Upper lobe of right lung (tissue), 1 donor: ENCODE measurements at regions not wholly inside any gene's neighbourhood (a gene's known extent, or its start where the extent isn't known, plus 50 kb on each side); places are given as distances from the start of the nearest gene placed in this dataset.

Experiments
- ATAC-seq: fragments of 200-7000 bp; cut with Tn5 transposase; one replicate; pipeline ENCODE4 v1.9.1; 2020; ENCODE audit warnings: mild to moderate bottlenecking, moderate library complexity
- DNase-seq: peaks from one replicate; pipeline ENCODE4 v3.0.0-alpha.2; 2020
- H3K27ac ChIP-seq: fragments of 200-600 bp; one replicate; pipeline ENCODE4 v1.8.0; 2022
- H3K27me3 ChIP-seq: fragments of 200-600 bp; one replicate; pipeline ENCODE4 v1.8.0; 2022; ENCODE audit warnings: mild to moderate bottlenecking
- H3K36me3 ChIP-seq: fragments of 200-600 bp; one replicate; pipeline ENCODE4 v1.8.0; 2022
- H3K4me1 ChIP-seq: fragments of 200-600 bp; one replicate; pipeline ENCODE4 v1.8.0; 2022
- H3K4me3 ChIP-seq: fragments of 200-600 bp; one replicate; pipeline ENCODE4 v1.8.0; 2022; ENCODE audit warnings: mild to moderate bottlenecking
- H3K9me3 ChIP-seq: fragments of 200-600 bp; one replicate; pipeline ENCODE4 v1.8.0; 2022
- CTCF ChIP-seq: fragments of 200-600 bp; IDR thresholded peaks from one replicate; pipeline ENCODE4 v1.8.0; 2022; ENCODE audit warnings: antibody characterized with exemption
- intact Hi-C: fragments of 100-400 bp; cut with DNase I; formaldehyde crosslinking; loops from one replicate; pipeline ENCODE4 v1.11.0; 2022
- donor health status: DM: no; HTN: yes; CAD: no; lungs with severe emphysema.

GRCh38 chr2:237180987-237181386 is 95.3 kb downstream of the COPS8 start:
- no peaks in the 10 kb centered on the region for H3K9me3 ChIP-seq
- TF ChIP-seq CTCF: no peak
- H3K4me1 ChIP-seq: no peaks in the 10 kb centered on the region
- no peaks in the 10 kb centered on the region for H3K27me3 ChIP-seq
- H3K36me3 ChIP-seq: no peaks in the 10 kb centered on the region
- ATAC-seq (no peak), DNase-seq (no peak)
- no peak overlapping the region for H3K27ac ChIP-seq
- intact Hi-C loops: no loop called here
- H3K4me3 ChIP-seq: no peak overlapping the region

- ATAC-seq (peak; percentile 40), DNase-seq (no peak)
- no peaks in the 10 kb centered on the region for H3K4me1 ChIP-seq
- H3K36me3 ChIP-seq: no peaks in the 10 kb centered on the region
- TF ChIP-seq CTCF: no peak
- H3K27me3 ChIP-seq: no peaks in the 10 kb centered on the region
- H3K9me3 ChIP-seq: no peaks in the 10 kb centered on the region
- H3K4me3 ChIP-seq: no peak overlapping the region
- intact Hi-C loops: no loop called here
- H3K27ac ChIP-seq: no peak overlapping the region
These were observed 96.2 kb downstream of the COPS8 start for GRCh38 chr2:237181844-237182243.

DNA sequence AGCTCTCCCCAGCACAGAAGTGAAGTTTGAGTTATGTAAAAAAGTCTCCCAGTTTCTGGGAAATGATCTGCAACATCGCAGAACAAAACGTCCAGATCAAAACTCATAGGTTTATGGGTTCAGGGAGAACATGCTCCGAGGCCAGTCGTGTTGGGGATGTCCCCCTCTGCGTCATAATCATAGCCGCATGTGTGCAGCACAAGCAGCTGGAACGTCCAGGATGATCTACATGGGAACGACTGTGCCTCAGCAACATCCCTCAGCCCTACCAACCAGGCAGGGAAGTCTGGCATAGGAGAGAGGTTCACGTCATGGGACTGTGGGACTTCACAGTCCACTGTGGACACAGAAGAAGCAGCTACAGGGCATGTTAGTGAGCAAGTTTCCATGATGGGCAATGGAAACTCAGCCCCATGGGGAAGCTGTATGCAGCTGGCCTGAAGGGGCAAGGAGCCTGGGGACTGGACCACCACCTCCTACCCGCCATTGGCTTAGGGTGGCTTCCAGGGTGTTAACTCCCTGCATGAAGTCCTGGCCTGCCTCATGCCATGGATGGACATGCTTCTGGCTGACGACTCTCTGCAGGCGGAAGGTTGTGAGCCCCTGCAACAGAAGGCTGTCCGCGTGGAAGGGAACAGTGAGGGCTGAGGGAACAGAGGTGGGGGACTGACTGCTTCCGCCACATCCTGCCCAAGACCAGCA is 96.9 kb downstream of the COPS8 start:
- TF ChIP-seq CTCF: no peak
- no peaks in the 10 kb centered on the region for H3K27me3 ChIP-seq
- intact Hi-C loops: no loop called here
- H3K36me3 ChIP-seq: no peaks in the 10 kb centered on the region
- no peak overlapping the region for H3K4me3 ChIP-seq
- H3K4me1 ChIP-seq: no peaks in the 10 kb centered on the region
- ATAC-seq (peak; percentile 27), DNase-seq (no peak)
- no peaks in the 10 kb centered on the region for H3K9me3 ChIP-seq
- no peak overlapping the region for H3K27ac ChIP-seq

GRCh38 chr2:237184192-237184918 is 98.7 kb downstream of the COPS8 start:
- H3K27me3 ChIP-seq: no peaks in the 10 kb centered on the region
- no peak overlapping the region for H3K27ac ChIP-seq
- H3K4me3 ChIP-seq: no peak overlapping the region
- no peaks in the 10 kb centered on the region for H3K4me1 ChIP-seq
- intact Hi-C loops: no loop called here
- ATAC-seq (no peak), DNase-seq (no peak)
- no peaks in the 10 kb centered on the region for H3K9me3 ChIP-seq
- no peak for TF ChIP-seq CTCF
- no peaks in the 10 kb centered on the region for H3K36me3 ChIP-seq

GRCh38 chr2:237184919-237185552 is 99.3 kb downstream of the COPS8 start:
- TF ChIP-seq CTCF: no peak
- Histone ChIP-seq H3K27me3 (no peaks in the 10 kb centered on the region), H3K27ac (no peak overlapping the region), H3K36me3 (no peaks in the 10 kb centered on the region), H3K4me1 (no peaks in the 10 kb centered on the region), H3K9me3 (no peaks in the 10 kb centered on the region), H3K4me3 (no peak overlapping the region)
- ATAC-seq: no peak
- intact Hi-C loops: no loop called here
- DNase-seq: no peak
